Mucosa of descending colon (tissue), 3 donors: ENCODE measurements at regions not wholly inside any gene's neighbourhood (a gene's known extent, or its start where the extent isn't known, plus 50 kb on each side); places are given as distances from the start of the nearest gene placed in this dataset.

Experiments used
- ATAC-seq: fragments of 200-7000 bp; cut with Tn5 transposase; one replicate; pipeline ENCODE4 v1.9.1; 2020; ENCODE audit warnings: mild to moderate bottlenecking, moderate library complexity
- DNase-seq, 3 donors: peaks; one replicate each; pipeline ENCODE4 v3.0.0-alpha.2; 2020
- H3K36me3 ChIP-seq: fragments of 200-600 bp; one replicate; pipeline ENCODE4 v1.8.0; 2021; ENCODE audit warnings: low read depth, mild to moderate bottlenecking
- H3K4me1 ChIP-seq: fragments of 200-600 bp; one replicate; pipeline ENCODE4 v1.8.0; 2021; ENCODE audit warnings: low read depth, mild to moderate bottlenecking
- H3K4me3 ChIP-seq: fragments of 200-600 bp; one replicate; pipeline ENCODE4 v1.8.0; 2021; ENCODE audit warnings: mild to moderate bottlenecking
- H3K9me3 ChIP-seq: fragments of 200-600 bp; one replicate; pipeline ENCODE4 v1.8.0; 2021; ENCODE audit warnings: mild to moderate bottlenecking
- CTCF ChIP-seq: fragments of 200-600 bp; IDR thresholded peaks from one replicate; pipeline ENCODE4 v1.8.0; 2022; ENCODE audit warnings: antibody characterized with exemption, mild to moderate bottlenecking
- intact Hi-C, 2 donors: fragments of 100-400 bp; cut with DNase I in 1 of 2; cut with micrococcal nuclease in 1 of 2; formaldehyde crosslinking; loops; one replicate each; pipeline versions ENCODE4 v1.11.0 to v1.11.1; 2022; cut with DNase I, micrococcal nuclease
- donor health status: DM: no; HTN: no; CAD: no; lungs with moderate emphysema.
- donor health status: DM: no; HTN: no; CAD: no.
- donor health status: DM: no; HTN: yes; CAD: no.

- ATAC-seq (no peak), DNase-seq (no peak)
- Histone ChIP-seq H3K36me3 (no peaks in the 10 kb centered on the region), H3K9me3 (no peaks in the 10 kb centered on the region), H3K4me3 (no peak overlapping the region), H3K4me1 (no peaks in the 10 kb centered on the region)
- intact Hi-C loops: loop anchor here (10.0 kb wide), 1 partner anchor 640 kb away; no protein-coding TSS in a partner anchor
- no peak for TF ChIP-seq CTCF
Observed at GRCh38 chr20:20864351-20865096, 152.1 kb upstream of the RALGAPA2 start.

GRCh38 chr20:20860078-20860806 is 147.8 kb upstream of the RALGAPA2 start:
- intact Hi-C loops: loop anchor here (10.0 kb wide), 1 partner anchor 645 kb away; no protein-coding TSS in a partner anchor
- ATAC-seq (peak; percentile 87), DNase-seq (peak; percentile 65 to 96 (median 85))
- Histone ChIP-seq H3K4me1 (no peaks in the 10 kb centered on the region), H3K9me3 (no peaks in the 10 kb centered on the region), H3K36me3 (no peaks in the 10 kb centered on the region), H3K4me3 (no peak overlapping the region)
- peak; percentile 83 for TF ChIP-seq CTCF

GRCh38 chr20:20859510-20859909 is 147.1 kb upstream of the RALGAPA2 start:
- Histone ChIP-seq H3K4me3 (no peak overlapping the region), H3K4me1 (no peaks in the 10 kb centered on the region), H3K36me3 (no peaks in the 10 kb centered on the region), H3K9me3 (no peaks in the 10 kb centered on the region)
- intact Hi-C loops: no loop called here
- no peak for TF ChIP-seq CTCF
- DNase-seq (no peak), ATAC-seq (no peak)

- no peaks in the 10 kb centered on the region for H3K9me3 ChIP-seq
- H3K4me1 ChIP-seq: no peaks in the 10 kb centered on the region
- no peaks in the 10 kb centered on the region for H3K36me3 ChIP-seq
- no peak overlapping the region for H3K4me3 ChIP-seq
- DNase-seq (no peak), ATAC-seq (no peak)
- intact Hi-C loops: no loop called here
- no peak for TF ChIP-seq CTCF
Observed at GRCh38 chr20:20856956-20857355, 144.5 kb upstream of the RALGAPA2 start.

- Histone ChIP-seq H3K36me3 (no peaks in the 10 kb centered on the region), H3K4me3 (no peak overlapping the region), H3K4me1 (no peaks in the 10 kb centered on the region), H3K9me3 (no peaks in the 10 kb centered on the region)
- DNase-seq (no peak), ATAC-seq (no peak)
- intact Hi-C loops: no loop called here
- TF ChIP-seq CTCF: no peak
Observed at GRCh38 chr20:20856306-20856705, 143.9 kb upstream of the RALGAPA2 start.
